A673 (cell line): ENCODE measurements at regions not wholly inside any gene's neighbourhood (a gene's known extent, or its start where the extent isn't known, plus 50 kb on each side); places are given as distances from the start of the nearest gene placed in this dataset.
A peak's percentile ranks its signal among the peaks of the same experiment; 100 is the strongest.

Experiments
- BruUV-seq: library from RNA; stranded (reverse); fragments of 400-500 nt; replicated peaks from 2 replicates; lab custom pipeline; 2021; lab: Mats Ljungman, UMichigan
- CTCF ChIA-PET: fragments of 300-600 bp; sonication (Branson Sonifier 250); formaldehyde crosslinking; loops from one replicate; lab custom pipeline; 2022; ENCODE audit warnings: antibody characterized with exemption; lab: Charles Lee
- POLR2A ChIA-PET: fragments of 300-600 bp; sonication (Branson Sonifier 250); formaldehyde crosslinking; loops from one replicate; lab custom pipeline; 2022; ENCODE audit warnings: antibody characterized with exemption; ENCODE audit not compliant: low non-redundant PET; lab: Charles Lee
- DNase-seq: peaks from one replicate; pipeline ENCODE4 v3.0.0-alpha.2; 2015; ENCODE audit warnings: low spot score
- H3K27ac ChIP-seq: fragments of 200-600 bp; sonication (generic); 2 replicates; pipeline ENCODE4 v1.5.1; 2016; ENCODE audit warnings: mixed run types, low read depth, mild to moderate bottlenecking, mixed read lengths, antibody characterized with exemption, low read length; ENCODE audit not compliant: poor library complexity, severe bottlenecking
- H3K27me3 ChIP-seq: fragments of 200-600 bp; sonication (generic); replicated peaks from 2 replicates; pipeline ENCODE4 v1.6.1; 2017; ENCODE audit warnings: mixed run types, low read depth, mild to moderate bottlenecking, mixed read lengths, antibody characterized with exemption, low read length; ENCODE audit not compliant: insufficient read depth, poor library complexity
- H3K36me3 ChIP-seq: fragments of 200-600 bp; sonication (generic); 2 replicates; pipeline ENCODE4 v1.6.1; 2016; ENCODE audit warnings: mixed run types, mild to moderate bottlenecking, mixed read lengths, antibody characterized with exemption, low read length; ENCODE audit not compliant: insufficient read depth, poor library complexity, severe bottlenecking
- H3K4me1 ChIP-seq: fragments of 200-600 bp; sonication (generic); 2 replicates; pipeline ENCODE4 v1.6.1; 2017; ENCODE audit warnings: mixed run types, mild to moderate bottlenecking, mixed read lengths, antibody characterized with exemption, low read length; ENCODE audit not compliant: insufficient read depth, poor library complexity, severe bottlenecking
- H3K4me3 ChIP-seq: fragments of 200-600 bp; sonication (generic); 2 replicates; pipeline ENCODE4 v1.5.1; 2016; ENCODE audit warnings: low read depth, mixed run types, mild to moderate bottlenecking, mixed read lengths, low read length; ENCODE audit not compliant: poor library complexity, severe bottlenecking
- H3K9me3 ChIP-seq: fragments of 200-600 bp; sonication (generic); 2 replicates; pipeline ENCODE4 v1.6.1; 2016; ENCODE audit warnings: mixed run types, low read depth, mild to moderate bottlenecking, mixed read lengths, antibody characterized with exemption, low read length; ENCODE audit not compliant: poor library complexity, severe bottlenecking
- CTCF ChIP-seq: fragments of 300-800, 200-600 bp; sonication (generic); conservative IDR thresholded peaks from 2 replicates; pipeline ENCODE4 v1.5.1; 2017; ENCODE audit warnings: low read depth, mild to moderate bottlenecking, antibody characterized with exemption, low read length, moderate library complexity, mixed read lengths
- EZH2 ChIP-seq: fragments of 200-600 bp; sonication (generic); IDR thresholded peaks from 2 replicates; pipeline ENCODE4 v1.6.1; 2017; ENCODE audit warnings: borderline replicate concordance, low read depth, mild to moderate bottlenecking, mixed read lengths, antibody characterized with exemption, low read length; ENCODE audit not compliant: poor library complexity, severe bottlenecking
- intact Hi-C: fragments of 100-400 bp; cut with micrococcal nuclease; formaldehyde crosslinking; loops from one replicate; pipeline ENCODE4 v1.10.0; 2022; ENCODE audit not compliant: unreplicated experiment

- H3K4me3 ChIP-seq = no peak overlapping the region
- H3K27me3 ChIP-seq = no peaks in the 10 kb centered on the region
- no peaks in the 10 kb centered on the region for H3K4me1 ChIP-seq
- DNase-seq = no peak
- TF ChIP-seq EZH2 = no peak
- TF ChIP-seq CTCF = no peak
- H3K9me3 ChIP-seq = no peaks in the 10 kb centered on the region
- H3K27ac ChIP-seq = no peak overlapping the region
- no TSS peak for BruUV-seq
- H3K36me3 ChIP-seq = no peaks in the 10 kb centered on the region
- CTCF ChIA-PET = no interaction called here
- intact Hi-C loops = no loop called here
- POLR2A ChIA-PET = no interaction called here
These were observed 126.3 kb upstream of the CHST15 start for GRCh38 chr10:124219655-124220054.

- Histone ChIP-seq H3K4me3 (no peak overlapping the region), H3K27ac (no peak overlapping the region), H3K27me3 (no peaks in the 10 kb centered on the region), H3K36me3 (no peaks in the 10 kb centered on the region), H3K4me1 (no peaks in the 10 kb centered on the region), H3K9me3 (no peaks in the 10 kb centered on the region)
- CTCF ChIA-PET = no interaction called here
- no peak for TF ChIP-seq EZH2
- no peak for TF ChIP-seq CTCF
- POLR2A ChIA-PET = no interaction called here
- BruUV-seq = no TSS peak
- intact Hi-C loops = no loop called here
- DNase-seq = no peak
These were observed 125.7 kb upstream of the CHST15 start for GRCh38 chr10:124219062-124219461.

GRCh38 chr10:124217906-124218804, 124.8 kb upstream of the CHST15 start:
- no TSS peak for BruUV-seq
- no peak for TF ChIP-seq EZH2
- peak; percentile 33; the same call in 1 of the 2 replicates for TF ChIP-seq CTCF
- no peak for DNase-seq
- POLR2A ChIA-PET = no interaction called here
- Histone ChIP-seq H3K27me3 (no peaks in the 10 kb centered on the region), H3K4me3 (no peak overlapping the region), H3K9me3 (no peaks in the 10 kb centered on the region), H3K4me1 (no peaks in the 10 kb centered on the region), H3K36me3 (no peaks in the 10 kb centered on the region), H3K27ac (no peak overlapping the region)
- intact Hi-C loops = no loop called here
- CTCF ChIA-PET = no interaction called here
